Forelimb muscle (tissue), 1 donor: ENCODE measurements at regions not wholly inside any gene's neighbourhood (a gene's known extent, or its start where the extent isn't known, plus 50 kb on each side); places are given as distances from the start of the nearest gene placed in this dataset.
"Not testable (repeated sequence)": the region's sequence is repeated elsewhere in the genome, so short reads cannot be mapped to it uniquely, and the experiment has no call there.

ENCODE experiments used
- DNase-seq: peaks from one replicate; pipeline ENCODE4 v3.0.0-alpha.2; 2013; ENCODE audit warnings: low read depth

DNA sequence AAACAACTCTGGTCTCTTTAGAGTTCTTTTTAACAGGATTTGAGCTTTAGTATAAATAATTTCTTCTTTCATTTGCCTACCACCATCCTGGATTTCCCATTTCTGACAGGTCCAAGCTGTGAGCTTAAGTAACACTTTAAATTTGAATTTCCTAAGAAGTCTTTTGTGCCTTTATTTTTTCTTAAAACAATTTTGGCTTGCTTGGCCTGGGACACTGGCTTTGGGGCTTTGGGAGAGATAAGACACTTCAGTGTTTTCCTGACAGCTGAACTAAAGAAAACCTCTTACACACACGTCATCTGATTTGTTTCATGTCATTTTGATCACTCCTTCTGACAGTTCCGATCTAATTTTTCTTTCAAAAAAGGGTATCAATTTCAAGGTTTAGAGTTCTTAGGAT is 121.3 kb upstream of the BMPER start:
- DNase-seq: no peak

- DNase-seq: no peak
Measured at GRCh38 chr7:33788531-33788930, 116.8 kb upstream of the BMPER start.

GRCh38 chr7:33789871-33790630 is 115.3 kb upstream of the BMPER start:
- DNase-seq: no peak

- no peak for DNase-seq
Measured at GRCh38 chr7:33790746-33791145, 114.6 kb upstream of the BMPER start.

DNA sequence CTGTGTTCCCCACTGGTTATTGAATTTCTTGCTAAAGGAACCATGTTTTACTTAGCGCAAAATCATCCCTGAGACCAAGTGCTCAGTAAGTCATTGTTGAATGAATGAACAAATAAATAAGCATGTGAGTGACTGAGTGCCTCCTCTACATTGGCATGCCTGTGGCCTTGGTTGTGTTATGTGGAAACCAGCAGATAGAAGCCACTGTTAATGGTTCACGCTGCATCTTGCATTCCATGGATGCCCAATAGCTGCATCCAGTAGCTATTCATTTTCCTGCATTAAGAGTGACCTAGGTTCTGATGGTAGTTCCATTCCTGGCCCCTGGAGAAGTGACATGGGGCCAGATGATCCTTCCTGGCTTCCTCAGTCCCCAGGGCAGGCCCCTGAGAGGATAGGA is 113.3 kb upstream of the BMPER start:
- DNase-seq: no peak

DNA sequence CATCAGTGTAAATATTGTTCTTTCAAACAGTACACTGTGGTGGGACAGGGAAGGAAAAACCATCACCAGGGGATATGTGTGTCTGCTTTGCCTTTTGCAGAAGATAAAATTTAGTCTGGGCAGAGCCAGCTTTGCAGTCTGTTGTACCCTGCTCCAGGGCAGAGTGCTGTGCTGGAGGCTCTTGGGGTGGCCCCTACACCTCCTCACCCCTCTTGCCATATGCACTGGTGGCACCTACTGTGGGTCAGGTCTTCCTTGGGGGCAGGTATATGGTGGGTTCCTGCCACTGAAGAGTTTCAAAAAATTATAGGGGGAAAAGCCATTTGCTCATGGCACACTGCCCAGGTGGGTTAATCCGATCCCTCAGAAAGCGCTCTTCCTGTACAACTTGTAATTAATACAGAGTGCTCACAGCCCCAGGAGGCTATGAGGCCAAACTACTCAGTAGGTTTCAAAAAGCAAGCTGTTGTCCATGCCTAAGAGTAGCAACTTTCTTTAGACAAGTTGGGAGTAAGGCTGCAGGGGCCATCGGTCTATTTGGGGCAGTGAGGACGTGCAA is 112.7 kb upstream of the BMPER start:
- no peak for DNase-seq

- no peak for DNase-seq
Measured at GRCh38 chr7:33793616-33794015, 111.7 kb upstream of the BMPER start.

DNA sequence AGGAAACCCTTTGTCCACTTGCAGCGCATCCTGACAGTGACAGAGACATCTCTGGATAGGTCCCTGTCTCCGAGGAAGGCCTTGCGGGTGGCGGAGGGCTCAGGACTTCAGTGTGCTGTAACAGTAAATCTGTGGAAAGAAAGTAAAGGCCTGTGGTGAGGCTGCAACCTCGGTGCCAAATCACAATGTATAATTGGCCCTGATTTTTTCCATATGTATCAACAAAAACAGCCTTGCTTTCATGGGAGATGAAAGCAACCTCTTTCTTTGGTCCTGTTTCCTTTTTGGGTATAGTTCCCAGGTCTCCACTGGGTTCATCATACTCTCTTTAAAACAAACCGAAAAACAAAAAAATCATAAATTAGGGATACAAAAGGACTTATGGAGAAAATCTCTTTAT is 110.9 kb upstream of the BMPER start:
- DNase-seq: no peak

- no peak for DNase-seq
Measured at GRCh38 chr7:33794959-33795358, 110.4 kb upstream of the BMPER start.

GRCh38 chr7:33796538-33796937 is 108.8 kb upstream of the BMPER start:
- DNase-seq: no peak

- DNase-seq: not testable (repeated sequence)
Measured at GRCh38 chr7:33797512-33797911, 107.8 kb upstream of the BMPER start.

GRCh38 chr7:33798686-33799325 is 106.5 kb upstream of the BMPER start:
- no peak for DNase-seq

DNA sequence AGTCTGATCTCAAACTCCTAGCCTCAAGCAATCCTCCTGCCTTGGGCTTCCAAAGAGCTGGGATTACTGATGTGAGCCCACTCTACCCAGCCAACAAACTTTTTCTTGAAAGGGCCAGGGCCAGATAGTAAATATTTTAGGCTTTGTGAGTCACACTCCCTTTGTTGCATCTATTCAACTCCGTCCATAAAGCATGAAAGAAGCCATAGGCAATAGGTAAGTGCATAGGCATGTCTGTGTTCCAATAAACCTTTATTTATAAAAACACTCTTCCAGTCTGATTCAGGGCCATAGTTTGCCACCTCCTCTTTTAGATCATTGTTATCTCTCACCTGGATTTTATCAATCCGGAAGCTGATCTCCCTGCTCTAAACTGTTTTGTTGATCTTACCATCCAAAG is 105.6 kb upstream of the BMPER start:
- no peak for DNase-seq

DNA sequence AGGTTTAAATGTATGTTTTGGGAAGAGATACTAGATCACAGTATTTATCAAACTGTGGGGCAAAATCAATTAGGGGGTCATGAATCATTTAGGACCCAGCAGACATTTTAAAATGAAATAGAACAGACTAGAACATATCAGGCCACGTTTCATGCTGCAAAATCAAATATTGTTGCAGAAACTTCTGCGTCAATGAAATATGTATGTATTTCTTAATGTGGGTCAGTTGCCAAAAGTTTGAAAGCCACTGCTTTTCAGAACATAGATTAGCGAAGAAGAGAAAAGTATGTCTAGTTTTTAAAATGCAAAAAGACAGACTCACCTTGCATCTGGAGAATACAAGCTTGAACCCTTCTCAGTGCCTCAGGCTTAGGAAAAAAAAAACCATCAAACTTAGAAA is 102.7 kb upstream of the BMPER start:
- DNase-seq: no peak

GRCh38 chr7:33804140-33804660 is 101.1 kb upstream of the BMPER start:
- no peak for DNase-seq

DNA sequence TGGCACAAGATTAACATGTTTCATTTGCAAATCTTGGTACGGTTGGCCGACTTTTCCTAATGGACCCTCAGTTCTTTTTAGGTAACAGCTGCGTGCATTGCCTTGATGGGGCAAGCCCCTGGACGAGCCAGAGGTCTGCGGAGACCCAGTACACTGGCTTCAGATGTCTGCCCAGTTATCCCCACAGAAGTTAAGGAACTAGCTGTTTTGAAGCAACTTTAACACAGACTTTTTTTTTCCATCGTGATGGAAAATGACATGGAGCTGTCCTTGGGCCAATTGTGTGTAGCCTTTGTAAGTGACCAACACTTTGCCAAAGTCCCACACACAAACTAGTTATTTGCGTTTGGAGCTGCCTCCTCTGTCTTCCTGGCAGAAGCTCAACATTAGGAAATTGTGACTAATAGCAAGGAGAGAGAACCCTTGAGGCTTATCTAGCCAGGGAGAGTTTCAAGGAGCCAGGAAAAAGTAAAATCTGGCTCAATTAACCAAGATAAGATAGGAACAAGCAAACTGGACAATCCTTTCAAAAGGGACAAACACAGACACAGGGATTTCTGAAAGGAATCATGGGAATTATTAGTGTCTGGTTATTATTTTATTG is 99.6 kb upstream of the BMPER start:
- DNase-seq: peak; percentile 49

DNA sequence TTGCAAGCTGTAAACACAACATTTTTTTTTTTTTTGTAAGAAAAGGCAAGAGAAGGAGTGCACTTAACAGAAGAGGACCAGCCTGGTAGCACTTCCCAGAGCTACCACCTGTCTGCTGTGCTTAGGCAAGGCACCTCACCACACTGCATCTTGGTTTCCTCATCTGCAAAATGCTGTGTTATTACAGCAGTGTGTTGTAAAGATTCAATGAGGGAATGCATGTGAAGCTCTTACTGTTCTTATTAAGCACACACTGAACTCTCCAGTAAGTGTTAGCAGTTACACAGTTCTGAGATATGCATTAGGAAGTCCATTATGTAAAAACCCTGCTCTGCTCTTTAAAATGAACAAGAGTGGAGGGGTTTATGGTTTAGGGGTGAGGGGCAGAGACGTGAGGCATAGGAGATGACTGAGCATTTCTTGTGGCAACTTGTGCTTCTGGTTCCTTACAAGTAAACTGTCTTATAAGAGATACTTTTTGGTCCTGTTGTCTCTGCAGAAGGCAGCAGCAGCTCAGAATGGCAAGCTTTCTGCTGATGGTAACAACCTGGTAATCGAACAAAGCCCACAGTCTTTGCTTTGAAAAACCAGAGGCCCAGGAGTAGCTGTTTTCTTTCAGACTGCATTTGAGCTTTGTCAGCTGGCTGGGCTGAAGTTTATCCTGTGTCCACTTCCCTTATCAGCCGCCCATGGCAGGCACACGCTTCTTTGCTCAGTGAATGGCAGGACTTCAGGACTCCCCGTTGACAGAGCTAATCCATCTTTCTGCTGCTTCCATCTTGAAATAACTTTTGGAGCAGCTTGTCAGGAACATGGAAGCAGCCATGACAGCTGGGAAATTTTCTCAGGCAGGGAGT is 98.8 kb upstream of the BMPER start:
- no peak for DNase-seq

DNA sequence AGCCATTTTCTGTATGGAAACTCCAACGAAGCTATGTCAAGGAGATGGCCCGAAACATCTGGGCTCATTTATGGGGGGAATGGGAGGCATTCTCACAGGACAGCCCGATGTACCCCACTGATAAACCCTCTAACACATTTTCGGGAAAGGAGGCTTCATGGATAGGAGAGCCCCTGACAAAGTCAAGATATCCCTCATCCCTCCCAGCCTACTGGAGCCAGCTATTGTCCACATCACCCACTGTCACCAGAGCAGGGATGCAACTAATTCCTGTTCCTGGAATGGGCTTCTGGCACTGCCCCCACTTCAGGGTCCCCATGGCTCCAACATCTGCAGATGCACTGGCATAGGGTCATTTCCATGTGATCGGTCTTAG is 98.2 kb upstream of the BMPER start:
- DNase-seq: no peak

- no peak for DNase-seq
Measured at GRCh38 chr7:33807779-33808482, 97.4 kb upstream of the BMPER start.

DNA sequence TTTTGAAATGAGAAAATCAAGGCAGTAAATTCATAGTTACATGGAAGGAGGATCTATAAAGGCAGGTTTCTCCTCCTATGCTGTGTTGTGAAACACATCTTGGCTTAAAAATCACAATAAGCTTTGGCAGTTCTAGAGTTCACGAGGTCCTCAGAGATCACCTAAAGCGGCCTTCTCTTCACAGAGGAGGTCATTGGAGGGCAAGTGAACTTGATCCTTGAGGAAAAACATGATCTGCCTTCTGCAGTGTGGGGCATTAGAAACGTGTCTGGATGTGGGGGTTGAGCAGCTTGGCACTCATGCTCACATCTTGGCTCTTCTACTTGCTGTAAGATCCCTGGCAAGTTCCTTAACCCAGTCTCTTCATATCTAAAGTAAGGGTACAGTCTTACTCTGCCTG is 96.1 kb upstream of the BMPER start:
- no peak for DNase-seq

- no peak for DNase-seq
Measured at GRCh38 chr7:33810356-33810755, 95.0 kb upstream of the BMPER start.
